DND-41 (cell line): ENCODE measurements at regions not wholly inside any gene's neighbourhood (a gene's known extent, or its start where the extent isn't known, plus 50 kb on each side); places are given as distances from the start of the nearest gene placed in this dataset.

ENCODE experiments used
- CTCF ChIP-seq: IDR thresholded peaks from 2 replicates; pipeline ENCODE4 v1.5.1; 2012; ENCODE audit warnings: borderline replicate concordance, low read length, moderate library complexity, mild to moderate bottlenecking; ENCODE audit not compliant: poor library complexity, severe bottlenecking; ENCODE audit errors: extremely low read depth
- EZH2 ChIP-seq: IDR thresholded peaks from 3 replicates; pipeline ENCODE4 v1.6.1; 2012; ENCODE audit warnings: borderline replicate concordance, low read depth, mild to moderate bottlenecking, moderate library complexity, low read length, inconsistent platforms; ENCODE audit not compliant: severe bottlenecking

- no peak for TF ChIP-seq CTCF
- no peak for TF ChIP-seq EZH2
Observed at GRCh38 chr15:79632457-79632856, 200.3 kb downstream of the MINAR1 start.
